H9 (cell line): ENCODE measurements at regions not wholly inside any gene's neighbourhood (a gene's known extent, or its start where the extent isn't known, plus 50 kb on each side); places are given as distances from the start of the nearest gene placed in this dataset.

Experiments
- DNase-seq: peaks from one replicate; pipeline ENCODE4 v3.0.0-alpha.2; 2017
- H2AFZ ChIP-seq: one replicate; pipeline ENCODE4 v1.6.1; 2013; ENCODE audit warnings: mild to moderate bottlenecking, low read length, control low read depth, moderate library complexity
- H2AK5ac ChIP-seq: 2 replicates; pipeline ENCODE4 v1.6.1; 2013; ENCODE audit warnings: low read length, control low read depth, mixed read lengths; ENCODE audit not compliant: insufficient read length
- H2BK120ac ChIP-seq: one replicate; pipeline ENCODE4 v1.6.1; 2013; ENCODE audit warnings: low read depth, mild to moderate bottlenecking, low read length, control low read depth, inconsistent platforms; ENCODE audit not compliant: poor library complexity, severe bottlenecking
- H2BK12ac ChIP-seq: 2 replicates; pipeline ENCODE4 v1.6.1; 2013; ENCODE audit warnings: low read length, control low read depth, mixed read lengths, low read depth; ENCODE audit not compliant: insufficient read length
- H2BK15ac ChIP-seq: 2 replicates; pipeline ENCODE4 v1.6.1; 2013; ENCODE audit warnings: low read depth, low read length, control low read depth
- H2BK20ac ChIP-seq: one replicate; pipeline ENCODE4 v1.6.1; 2013; ENCODE audit warnings: low read depth, mild to moderate bottlenecking, low read length, control low read depth, inconsistent platforms; ENCODE audit not compliant: poor library complexity, severe bottlenecking
- H2BK5ac ChIP-seq: 2 replicates; pipeline ENCODE4 v1.6.1; 2013; ENCODE audit warnings: low read length, control low read depth, mixed read lengths; ENCODE audit not compliant: insufficient read length
- H3K14ac ChIP-seq: 2 replicates; pipeline ENCODE4 v1.6.1; 2013; ENCODE audit warnings: low read length, control low read depth; ENCODE audit not compliant: insufficient read depth
- H3K18ac ChIP-seq: 2 replicates; pipeline ENCODE4 v1.6.1; 2013; ENCODE audit warnings: low read depth, mild to moderate bottlenecking, mixed read lengths, low read length, control low read depth; ENCODE audit not compliant: insufficient read length
- H3K23ac ChIP-seq: 2 replicates; pipeline ENCODE4 v1.6.1; 2013; ENCODE audit warnings: low read length, control low read depth, mixed read lengths, low read depth; ENCODE audit not compliant: insufficient read length
- H3K23me2 ChIP-seq: 2 replicates; pipeline ENCODE4 v1.6.1; 2013; ENCODE audit warnings: low read depth, mild to moderate bottlenecking, mixed read lengths, low read length, control low read depth; ENCODE audit not compliant: insufficient read length, poor library complexity, severe bottlenecking
- H3K27ac ChIP-seq: 2 replicates; pipeline ENCODE4 v1.5.1; 2013; ENCODE audit warnings: low read length, control low read depth, mixed read lengths, low read depth; ENCODE audit not compliant: insufficient read length
- H3K27me3 ChIP-seq: 2 replicates; pipeline ENCODE4 v1.6.1; 2013; ENCODE audit warnings: low read length, control low read depth, inconsistent platforms; ENCODE audit not compliant: insufficient read depth
- H3K4ac ChIP-seq: 2 replicates; pipeline ENCODE4 v1.6.1; 2013; ENCODE audit warnings: low read depth, mild to moderate bottlenecking, control low read depth, inconsistent platforms, low read length, moderate library complexity
- H3K4me1 ChIP-seq: 2 replicates; pipeline ENCODE4 v1.6.1; 2013; ENCODE audit warnings: low read length, control low read depth, inconsistent platforms; ENCODE audit not compliant: insufficient read depth
- H3K4me2 ChIP-seq: 2 replicates; pipeline ENCODE4 v1.6.1; 2013; ENCODE audit warnings: low read length, control low read depth, mixed read lengths; ENCODE audit not compliant: insufficient read length, insufficient read depth
- H3K56ac ChIP-seq: 2 replicates; pipeline ENCODE4 v1.6.1; 2013; ENCODE audit warnings: low read depth, mild to moderate bottlenecking, mixed read lengths, low read length, control low read depth; ENCODE audit not compliant: insufficient read length
- H3K79me1 ChIP-seq: 2 replicates; pipeline ENCODE4 v1.6.1; 2013; ENCODE audit warnings: low read depth, mild to moderate bottlenecking, moderate library complexity, low read length, control low read depth, inconsistent platforms; ENCODE audit not compliant: insufficient read depth, poor library complexity, severe bottlenecking
- H3K79me2 ChIP-seq: 2 replicates; pipeline ENCODE4 v1.6.1; 2013; ENCODE audit warnings: low read length, control low read depth, inconsistent platforms; ENCODE audit not compliant: insufficient read depth
- H3K9ac ChIP-seq: 2 replicates; pipeline ENCODE4 v1.6.1; 2013; ENCODE audit warnings: low read length, control low read depth, mixed read lengths; ENCODE audit not compliant: insufficient read length; ENCODE audit errors: extremely low read depth
- H3K9me3 ChIP-seq: one replicate; pipeline ENCODE4 v1.6.1; 2013; ENCODE audit warnings: low read depth, low read length, inconsistent platforms; ENCODE audit not compliant: control insufficient read depth
- H3T11ph ChIP-seq: one replicate; pipeline ENCODE4 v1.6.1; 2013; ENCODE audit warnings: mild to moderate bottlenecking, low read length, control low read depth, inconsistent platforms
- H4K20me1 ChIP-seq: one replicate; pipeline ENCODE4 v1.6.1; 2013; ENCODE audit not compliant: control insufficient read depth, insufficient read length, insufficient read depth
- H4K5ac ChIP-seq: 2 replicates; pipeline ENCODE4 v1.6.1; 2013; ENCODE audit warnings: low read depth, mild to moderate bottlenecking, mixed read lengths, low read length, control low read depth; ENCODE audit not compliant: insufficient read length
- H4K8ac ChIP-seq: replicated peaks from 2 replicates; pipeline ENCODE4 v1.6.1; 2013; ENCODE audit warnings: low read length, control low read depth, mixed read lengths, low read depth; ENCODE audit not compliant: insufficient read length
- H4K91ac ChIP-seq: 2 replicates; pipeline ENCODE4 v1.6.1; 2013; ENCODE audit warnings: low read depth, mild to moderate bottlenecking, moderate library complexity, mixed read lengths, low read length, control low read depth; ENCODE audit not compliant: insufficient read length
- H3K27ac Mint-ChIP-seq, 3 experiments: 2 replicates in 2 of 3; 3 replicates in 1 of 3; pipeline ENCODE4 v1.8.0; 2020 to 2021; ENCODE audit warnings: mixed read lengths in 3 of 3, mild to moderate bottlenecking in 1 of 3, moderate library complexity in 1 of 3
- H3K27me3 Mint-ChIP-seq: 2 replicates; pipeline ENCODE4 v1.8.0; 2021; ENCODE audit warnings: low read depth, mild to moderate bottlenecking, moderate library complexity, mixed read lengths
- H3K36me3 Mint-ChIP-seq, 3 experiments: 2 replicates in 2 of 3; 3 replicates in 1 of 3; pipeline ENCODE4 v1.8.0; 2020 to 2021; ENCODE audit warnings: low read depth in 3 of 3, mixed read lengths in 3 of 3; ENCODE audit not compliant: insufficient read depth in 1 of 3
- H3K4me1 Mint-ChIP-seq, 2 experiments: 2 replicates each; pipeline ENCODE4 v1.8.0; 2020; ENCODE audit warnings: mixed read lengths in 2 of 2
- H3K4me3 Mint-ChIP-seq, 2 experiments: 2 replicates in 1 of 2; 3 replicates in 1 of 2; pipeline ENCODE4 v1.8.0; 2020 to 2021; ENCODE audit warnings: mild to moderate bottlenecking in 2 of 2, mixed read lengths in 2 of 2, moderate library complexity in 1 of 2
- H3K9me3 Mint-ChIP-seq, 2 experiments: 2 replicates in 1 of 2; 3 replicates in 1 of 2; pipeline ENCODE4 v1.8.0; 2020; ENCODE audit warnings: mild to moderate bottlenecking in 2 of 2, mixed read lengths in 2 of 2, moderate library complexity in 1 of 2
- CTCF ChIP-seq: fragments of 200-600 bp; sonication (generic); conservative IDR thresholded peaks from 3 replicates; pipeline ENCODE4 v1.8.0; 2021; ENCODE audit warnings: antibody characterized with exemption, mild to moderate bottlenecking
- WGBS: extraction: QIAGEN DNeasy Blood & Tissue Kit; methylation state at CpG from one replicate; pipeline ENCODE4 v1.1.7; 2013; ENCODE audit warnings: missing lambda C conversion rate, low lambda C conversion rate, mixed read lengths; ENCODE audit not compliant: insufficient read length; ENCODE audit errors: extremely low coverage; 5-methylcytosine and 5-hydroxymethylcytosine counted together

- no peak overlapping the region for H2BK120ac ChIP-seq
- H4K5ac ChIP-seq = no peak overlapping the region
- H3K9me3 ChIP-seq = no peaks in the 10 kb centered on the region
- no peak overlapping the region for H3K18ac ChIP-seq
- H3K23me2 ChIP-seq = no peaks in the 10 kb centered on the region
- no peak overlapping the region for H2BK15ac ChIP-seq
- H3K79me2 ChIP-seq = no peaks in the 10 kb centered on the region
- H3K4me3 Mint-ChIP-seq = no peak overlapping the region
- no peaks in the 10 kb centered on the region for H4K20me1 ChIP-seq
- no peak overlapping the region for H2BK12ac ChIP-seq
- H2BK20ac ChIP-seq = no peak overlapping the region
- TF ChIP-seq CTCF = no peak
- no peak overlapping the region for H3K23ac ChIP-seq
- no peak overlapping the region for H3T11ph ChIP-seq
- WGBS = no CpG with 5 or more reads among the region's 8 CpGs
- no peaks in the 10 kb centered on the region for H3K9me3 Mint-ChIP-seq
- no peaks in the 10 kb centered on the region for H3K4me1 ChIP-seq
- no peak overlapping the region for H2AK5ac ChIP-seq
- H3K27ac Mint-ChIP-seq = peak overlapping the region in 1 of 3 experiments; percentile 46; a peak in 1 of 7 replicates
- DNase-seq = no peak
- H3K27me3 Mint-ChIP-seq = peaks cover 4% of the 10 kb centered on the region; the same call in 1 of the 2 replicates
- peaks cover 3 to 15% of the 10 kb centered on the region in 2 experiments; a peak in 2 of 4 replicates for H3K4me1 Mint-ChIP-seq
- H3K36me3 Mint-ChIP-seq = no peaks in the 10 kb centered on the region; a peak in 1 of 7 replicates
- no peak overlapping the region for H2AFZ ChIP-seq
- H2BK5ac ChIP-seq = no peak overlapping the region
- H3K27me3 ChIP-seq = no peaks in the 10 kb centered on the region
- H3K9ac ChIP-seq = no peak overlapping the region
- no peak overlapping the region for H3K4ac ChIP-seq
- H3K79me1 ChIP-seq = no peaks in the 10 kb centered on the region
- H3K14ac ChIP-seq = no peak overlapping the region; the same call in 1 of the 2 replicates
- H3K56ac ChIP-seq = no peak overlapping the region
- no peak overlapping the region for H3K27ac ChIP-seq
- H4K91ac ChIP-seq = no peak overlapping the region
- no peak overlapping the region for H4K8ac ChIP-seq
- H3K4me2 ChIP-seq = no peak overlapping the region
Observed at GRCh38 chr1:4053160-4053748, 153.2 kb upstream of the C1orf174 start.
